ENCODE measurements at regions not wholly inside any gene's neighbourhood (a gene's known extent, or its start where the extent isn't known, plus 50 kb on each side); places are given as distances from the start of the nearest gene placed in this dataset.

- no peak for TF ChIP-seq EZH2 (IDR thresholded peaks at IDR 0.05; ENCODE audit: borderline replicate concordance)
- TF ChIP-seq CTCF (IDR thresholded peaks at IDR 0.05; ENCODE audit: poor library complexity): no peak
Measured at GRCh38 chr2:56587456-56587855, 403.7 kb downstream of the CCDC85A start.

Measured in hepatocyte (in vitro differentiated cells).